ENCODE measurements at regions not wholly inside any gene's neighbourhood (a gene's known extent, or its start where the extent isn't known, plus 50 kb on each side); places are given as distances from the start of the nearest gene placed in this dataset.
"Not testable (repeated sequence)": the region's sequence is repeated elsewhere in the genome, so short reads cannot be mapped to it uniquely, and the experiment has no call there.

GRCh38 chr9:85792057-85792456, 50.3 kb upstream of the AGTPBP1 start:
- 48 to 100% (median 87%) methylated on average over 1 to 2 of the region's 2 CpGs; no CpG with 5 or more reads in 2 of the 10 experiments for WGBS, 10 experiments
- peak in 4 of 8 experiments; percentile 15 to 68 (median 46) for ATAC-seq (replicated peaks in 6 of 8)
- H3K4me1 ChIP-seq (replicated peaks in 1 of 2); in situ Hi-C loops (cut with MboI; ENCODE audit: low pct_unique_long_range_greater_than_20kb in 2 of 9, low sequenced_read_pairs in 9 of 9, unreplicated experiment in 9 of 9); H3K4me3 ChIP-seq; H3K27ac ChIP-seq: not testable (repeated sequence)

DNA sequence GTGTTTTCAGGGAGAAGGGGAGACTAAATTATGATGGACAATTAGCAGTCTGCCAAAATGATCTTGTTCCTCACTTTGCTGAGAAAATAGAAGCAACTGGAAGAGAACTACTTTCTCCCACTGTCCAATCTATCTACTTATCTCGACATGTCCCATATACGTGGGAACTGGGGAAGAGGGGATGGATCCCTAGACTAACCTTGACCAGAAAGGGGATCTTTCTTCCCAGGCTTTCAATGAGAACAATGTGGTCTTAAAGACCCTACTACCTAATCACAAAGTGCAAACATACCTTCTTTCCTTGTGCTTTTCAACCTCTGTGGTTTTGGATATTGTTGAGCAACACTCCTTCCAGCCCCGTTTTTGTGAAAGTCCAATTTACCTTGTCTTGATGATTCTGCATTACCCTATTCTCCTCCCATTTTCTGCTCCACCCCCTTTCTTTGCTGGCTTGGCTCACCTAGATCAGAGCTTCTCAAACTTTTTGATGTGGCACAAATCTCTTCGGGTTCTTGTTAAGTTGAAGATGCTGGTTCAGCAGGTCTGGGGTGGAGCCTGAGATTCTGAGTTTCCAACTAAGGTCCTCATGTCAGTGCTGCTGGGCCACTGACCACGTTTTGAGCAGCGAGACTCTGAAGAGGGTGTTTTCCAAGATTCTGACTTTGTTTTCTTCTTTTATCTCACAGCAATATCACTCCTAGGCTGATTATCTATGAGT, 61.4 kb upstream of the AGTPBP1 start:
- H3K4me1 ChIP-seq (replicated peaks in 1 of 2); ATAC-seq (replicated peaks in 6 of 8); H3K27ac ChIP-seq; in situ Hi-C loops (cut with MboI; ENCODE audit: low pct_unique_long_range_greater_than_20kb in 2 of 9, low sequenced_read_pairs in 9 of 9, unreplicated experiment in 9 of 9); H3K4me3 ChIP-seq: not testable (repeated sequence)
- WGBS, 10 experiments, result 13 to 100% (median 66%) methylated on average over 1 to 6 of the region's 6 CpGs

- peak overlapping the region in 1 of 2 donors; percentile 86 for H3K27ac ChIP-seq
- ATAC-seq (replicated peaks in 6 of 8); in situ Hi-C loops (cut with MboI; ENCODE audit: low pct_unique_long_range_greater_than_20kb in 2 of 9, low sequenced_read_pairs in 9 of 9, unreplicated experiment in 9 of 9); H3K4me1 ChIP-seq (replicated peaks in 1 of 2): not testable (repeated sequence)
- no CpG with 5 or more reads among the region's 16 CpGs for WGBS, 10 experiments
- peak overlapping the region; percentile 46 to 91 (median 81) for H3K4me3 ChIP-seq
Measured at GRCh38 chr9:85804847-85805133, 63.0 kb upstream of the AGTPBP1 start.

- H3K4me1 ChIP-seq (replicated peaks in 1 of 2); in situ Hi-C loops (cut with MboI; ENCODE audit: low pct_unique_long_range_greater_than_20kb in 2 of 9, low sequenced_read_pairs in 9 of 9, unreplicated experiment in 9 of 9): not testable (repeated sequence)
- 0% methylated on average over 1 to 5 of the region's 111 CpGs; no CpG with 5 or more reads in 7 of the 10 experiments for WGBS, 10 experiments
- ATAC-seq (replicated peaks in 6 of 8), result peak; percentile 76 to 90 (median 86)
- peak overlapping the region; percentile 75 to 86 for H3K27ac ChIP-seq
- peak overlapping the region; percentile 46 to 91 (median 81) for H3K4me3 ChIP-seq
Measured at GRCh38 chr9:85805134-85806005, 63.6 kb upstream of the AGTPBP1 start.

DNA sequence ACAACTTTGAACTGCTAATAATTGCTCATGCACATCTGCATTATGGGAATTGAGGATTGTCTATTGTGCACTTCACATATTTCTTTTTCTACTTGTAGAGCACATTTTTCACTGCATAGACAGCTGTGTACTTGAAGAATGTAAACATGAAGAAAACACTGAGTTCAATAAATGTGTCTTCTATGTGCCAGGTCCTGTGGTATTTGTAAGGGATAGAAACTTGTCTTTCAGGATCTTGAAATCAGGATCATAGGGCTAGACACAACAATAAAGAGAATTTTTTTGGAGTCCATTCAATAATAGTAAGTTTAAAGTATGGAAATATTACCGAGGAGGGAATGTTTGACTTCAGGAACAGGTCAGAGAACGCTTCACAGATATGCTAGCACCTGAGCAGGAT, 66.6 kb upstream of the AGTPBP1 start:
- not testable (repeated sequence) for H3K4me3 ChIP-seq

DNA sequence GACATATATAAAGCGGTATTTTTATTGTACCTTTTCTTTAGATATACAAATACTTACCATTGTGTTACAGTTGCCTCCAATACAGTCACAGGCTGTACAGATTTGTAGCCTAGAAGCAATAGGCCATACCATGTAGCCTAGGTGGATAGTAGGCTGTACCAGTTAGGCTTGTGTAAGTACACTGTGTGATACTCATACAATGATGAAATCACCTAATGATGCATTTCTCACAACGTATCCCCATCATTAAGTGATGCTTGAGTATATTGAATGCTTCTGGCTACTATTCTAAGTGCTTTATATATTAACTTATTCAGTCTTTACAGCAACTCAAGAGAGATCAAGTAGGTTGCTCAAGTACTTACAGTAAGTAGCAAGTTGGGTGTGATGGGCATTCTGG, 71.6 kb upstream of the AGTPBP1 start:
- 60 to 100% (median 100%) methylated on average over 1 to 2 of the region's 2 CpGs; no CpG with 5 or more reads in 3 of the 10 experiments for WGBS, 10 experiments
- in situ Hi-C loops (cut with MboI; ENCODE audit: low pct_unique_long_range_greater_than_20kb in 2 of 9, low sequenced_read_pairs in 9 of 9, unreplicated experiment in 9 of 9); H3K4me3 ChIP-seq; H3K4me1 ChIP-seq (replicated peaks in 1 of 2); H3K27ac ChIP-seq: not testable (repeated sequence)
- ATAC-seq (replicated peaks in 6 of 8), result peak in 1 of 8 experiments; percentile 19

More for the DNA sequence above, 66.6 kb upstream of the AGTPBP1 start:
- in situ Hi-C loops (cut with MboI; ENCODE audit: low pct_unique_long_range_greater_than_20kb in 2 of 9, low sequenced_read_pairs in 9 of 9, unreplicated experiment in 9 of 9); H3K4me1 ChIP-seq (replicated peaks in 1 of 2); ATAC-seq (replicated peaks in 6 of 8); H3K27ac ChIP-seq: not testable (repeated sequence)
- 86 to 100% (median 95%) methylated on average over 1 to 2 of the region's 2 CpGs; no CpG with 5 or more reads in 2 of the 10 experiments for WGBS, 10 experiments

DNA sequence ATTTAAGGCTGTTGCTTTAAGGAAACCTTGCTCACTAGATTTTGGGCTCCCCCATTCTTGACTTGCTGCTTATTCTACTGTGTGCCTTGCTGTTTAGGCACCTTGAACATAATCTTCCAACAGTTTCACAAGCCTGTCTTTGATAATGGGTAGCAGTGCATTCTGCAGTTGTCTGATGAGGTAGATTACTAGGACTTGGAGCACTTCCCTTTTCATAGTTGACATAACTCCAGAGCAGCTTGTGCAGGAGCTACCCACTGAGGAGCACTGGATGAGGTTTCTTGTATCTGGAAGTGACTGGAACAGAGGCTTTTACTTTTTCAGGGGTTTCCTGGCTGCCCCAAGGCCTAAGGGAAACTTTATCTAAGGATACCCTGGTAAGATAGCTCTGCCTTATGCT, 73.0 kb upstream of the AGTPBP1 start:
- H3K4me3 ChIP-seq; H3K27ac ChIP-seq; H3K4me1 ChIP-seq (replicated peaks in 1 of 2); in situ Hi-C loops (cut with MboI; ENCODE audit: low pct_unique_long_range_greater_than_20kb in 2 of 9, low sequenced_read_pairs in 9 of 9, unreplicated experiment in 9 of 9); ATAC-seq (replicated peaks in 6 of 8): not testable (repeated sequence)

DNA sequence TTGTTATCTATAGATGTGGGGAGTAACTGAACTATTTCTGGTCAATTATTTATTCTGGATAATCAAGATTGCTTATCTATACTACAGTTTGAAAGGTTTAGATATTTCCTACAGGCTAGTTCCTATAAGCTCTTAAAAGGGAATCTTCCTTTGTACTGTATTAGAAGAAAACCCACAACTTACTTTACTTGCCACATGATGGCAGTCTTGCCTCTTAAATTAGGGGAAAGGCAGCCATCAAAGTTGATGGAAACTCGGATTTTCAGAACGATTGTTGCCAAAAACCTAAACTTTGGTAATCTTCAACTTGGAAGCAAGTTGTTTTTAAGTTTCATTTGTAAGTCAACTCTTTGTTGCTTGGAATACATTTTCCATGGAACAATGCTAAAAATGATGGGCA, 77.2 kb upstream of the AGTPBP1 start:
- H3K4me3 ChIP-seq; H3K4me1 ChIP-seq (replicated peaks in 1 of 2); in situ Hi-C loops (cut with MboI; ENCODE audit: low pct_unique_long_range_greater_than_20kb in 2 of 9, low sequenced_read_pairs in 9 of 9, unreplicated experiment in 9 of 9); H3K27ac ChIP-seq: not testable (repeated sequence)
- 0 to 25% (median 8%) methylated on average over 1 to 2 of the region's 2 CpGs; no CpG with 5 or more reads in 1 of the 10 experiments for WGBS, 10 experiments
- peak in 4 of 8 experiments; percentile 44 to 60 (median 51) for ATAC-seq (replicated peaks in 6 of 8)

GRCh38 chr9:85820598-85820997, 78.8 kb upstream of the AGTPBP1 start:
- H3K27ac ChIP-seq; H3K4me3 ChIP-seq; H3K4me1 ChIP-seq (replicated peaks in 1 of 2); in situ Hi-C loops (cut with MboI; ENCODE audit: low pct_unique_long_range_greater_than_20kb in 2 of 9, low sequenced_read_pairs in 9 of 9, unreplicated experiment in 9 of 9); ATAC-seq (replicated peaks in 6 of 8): not testable (repeated sequence)
- WGBS, 10 experiments, result 84 to 100% (median 100%) methylated on average over 1 to 3 of the region's 5 CpGs; no CpG with 5 or more reads in 4 of the 10 experiments

DNA sequence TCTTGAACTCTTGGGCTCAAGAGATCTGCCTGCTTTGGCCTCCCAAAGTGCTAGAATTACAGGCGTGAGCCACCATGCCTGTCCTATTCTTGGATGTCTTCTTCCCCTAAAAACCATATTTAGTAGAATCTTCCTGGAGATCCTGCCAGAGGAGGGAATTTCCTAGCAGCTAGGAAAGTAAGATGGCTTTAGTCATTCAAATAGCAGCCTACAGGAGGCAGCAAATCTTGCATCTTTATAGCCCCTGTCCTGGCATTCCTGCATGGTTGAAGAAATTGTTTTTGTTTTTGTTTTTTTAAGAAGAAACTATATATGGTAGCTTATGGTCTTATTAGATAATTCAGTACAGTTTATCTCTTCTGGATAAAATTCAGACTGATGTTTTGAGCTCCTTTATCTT, 83.2 kb upstream of the AGTPBP1 start:
- WGBS, 10 experiments, result 57 to 80% (median 60%) methylated on average over 1 of the region's 1 CpG; no CpG with 5 or more reads in 7 of the 10 experiments
- peak in 2 of 8 experiments; percentile 54 to 74 for ATAC-seq (replicated peaks in 6 of 8)
- H3K4me3 ChIP-seq; in situ Hi-C loops (cut with MboI; ENCODE audit: low pct_unique_long_range_greater_than_20kb in 2 of 9, low sequenced_read_pairs in 9 of 9, unreplicated experiment in 9 of 9); H3K4me1 ChIP-seq (replicated peaks in 1 of 2); H3K27ac ChIP-seq: not testable (repeated sequence)

- in situ Hi-C loops (cut with MboI; ENCODE audit: low pct_unique_long_range_greater_than_20kb in 2 of 9, low sequenced_read_pairs in 9 of 9, unreplicated experiment in 9 of 9), result not testable (repeated sequence)
Measured at GRCh38 chr9:85834591-85834990, 92.8 kb upstream of the AGTPBP1 start.

DNA sequence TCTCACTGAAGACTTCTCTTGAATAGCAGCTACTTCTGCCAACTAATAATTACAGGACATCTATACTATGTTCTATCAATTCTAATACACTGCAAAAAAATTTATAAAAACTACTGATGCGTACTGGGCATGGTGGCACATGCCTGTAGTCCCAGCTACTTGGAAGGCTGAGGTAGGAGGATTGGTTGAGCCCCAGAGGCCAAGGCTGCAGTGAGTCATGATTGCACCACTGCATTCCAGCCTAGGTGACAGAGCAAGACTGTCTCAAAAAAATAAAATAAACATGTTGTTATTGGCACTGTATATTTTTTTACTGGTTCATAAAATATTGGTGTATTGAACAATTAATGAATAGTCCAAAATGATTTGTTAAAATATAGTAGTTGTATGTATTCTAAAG, 97.0 kb upstream of the NAA35 start:
- 67 to 100% (median 100%) methylated on average over 1 of the region's 1 CpG; no CpG with 5 or more reads in 4 of the 10 experiments for WGBS, 10 experiments
- ATAC-seq (replicated peaks in 6 of 8), result not testable (repeated sequence)

More at GRCh38 chr9:85834591-85834990, 92.8 kb upstream of the AGTPBP1 start:
- H3K27ac ChIP-seq; ATAC-seq (replicated peaks in 6 of 8); H3K4me1 ChIP-seq (replicated peaks in 1 of 2); H3K4me3 ChIP-seq: not testable (repeated sequence)
- WGBS, 10 experiments, result 100% methylated on average over 1 of the region's 1 CpG; no CpG with 5 or more reads in 9 of the 10 experiments

DNA sequence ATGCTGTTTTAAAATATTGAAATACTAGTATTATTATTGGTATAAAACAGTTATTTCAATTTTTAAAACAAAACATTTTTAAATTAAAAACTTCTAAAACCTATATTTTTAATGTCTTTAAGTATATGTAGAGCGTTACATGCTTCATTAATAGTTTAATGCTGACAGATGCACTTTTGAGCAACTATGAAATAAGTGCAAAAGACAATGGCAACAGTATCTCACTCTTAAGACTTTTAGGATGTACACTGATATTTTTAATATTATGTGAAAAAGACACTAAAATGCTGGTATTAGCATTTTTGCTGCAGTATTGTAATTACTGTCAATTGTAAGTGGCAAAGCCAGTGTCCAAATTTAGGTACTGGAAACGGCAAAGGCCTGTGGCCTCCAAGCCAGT, 93.2 kb upstream of the NAA35 start:
- ATAC-seq (replicated peaks in 6 of 8); H3K4me1 ChIP-seq (replicated peaks in 1 of 2); in situ Hi-C loops (cut with MboI; ENCODE audit: low pct_unique_long_range_greater_than_20kb in 2 of 9, low sequenced_read_pairs in 9 of 9, unreplicated experiment in 9 of 9); H3K27ac ChIP-seq; H3K4me3 ChIP-seq: not testable (repeated sequence)
- WGBS, 10 experiments, result 83% methylated on average over 1 of the region's 2 CpGs; no CpG with 5 or more reads in 9 of the 10 experiments

More for the DNA sequence above, 97.0 kb upstream of the NAA35 start:
- H3K27ac ChIP-seq; in situ Hi-C loops (cut with MboI; ENCODE audit: low pct_unique_long_range_greater_than_20kb in 2 of 9, low sequenced_read_pairs in 9 of 9, unreplicated experiment in 9 of 9); H3K4me1 ChIP-seq (replicated peaks in 1 of 2); H3K4me3 ChIP-seq: not testable (repeated sequence)

All from motor neuron (in vitro differentiated cells).